Lower lobe of right lung (tissue), 2 donors: ENCODE measurements at regions not wholly inside any gene's neighbourhood (a gene's known extent, or its start where the extent isn't known, plus 50 kb on each side); places are given as distances from the start of the nearest gene placed in this dataset.

ENCODE experiments used
- ATAC-seq, 2 donors: fragments of 200-7000 bp; cut with Tn5 transposase; one replicate each; pipeline ENCODE4 v1.9.1; 2020 to 2022; ENCODE audit warnings: mild to moderate bottlenecking in 2 of 2, moderate library complexity in 2 of 2
- DNase-seq: peaks from one replicate; pipeline ENCODE4 v3.0.0-alpha.2; 2020
- H3K27ac ChIP-seq: fragments of 200-600 bp; one replicate; pipeline ENCODE4 v1.8.0; 2022
- H3K27me3 ChIP-seq: fragments of 200-600 bp; one replicate; pipeline ENCODE4 v1.8.0; 2022; ENCODE audit warnings: low read depth
- H3K36me3 ChIP-seq: fragments of 200-600 bp; one replicate; pipeline ENCODE4 v1.8.0; 2022; ENCODE audit warnings: mild to moderate bottlenecking
- H3K4me1 ChIP-seq: fragments of 200-600 bp; one replicate; pipeline ENCODE4 v1.8.0; 2022
- H3K4me3 ChIP-seq: fragments of 200-600 bp; one replicate; pipeline ENCODE4 v1.8.0; 2022; ENCODE audit warnings: mild to moderate bottlenecking
- H3K9me3 ChIP-seq: fragments of 200-600 bp; one replicate; pipeline ENCODE4 v1.8.0; 2022
- intact Hi-C: fragments of 100-400 bp; cut with DNase I; formaldehyde crosslinking; loops from one replicate; pipeline ENCODE4 v1.11.0; 2022
- TF ChIP-seq, protein P1 (sequence below): fragments of 200-600 bp; IDR thresholded peaks from one replicate; pipeline ENCODE4 v1.8.0; 2022; ENCODE audit warnings: antibody characterized with exemption, mild to moderate bottlenecking
- donor health status: DM: no; HTN: yes; CAD: no; lungs with severe emphysema.

DNA sequence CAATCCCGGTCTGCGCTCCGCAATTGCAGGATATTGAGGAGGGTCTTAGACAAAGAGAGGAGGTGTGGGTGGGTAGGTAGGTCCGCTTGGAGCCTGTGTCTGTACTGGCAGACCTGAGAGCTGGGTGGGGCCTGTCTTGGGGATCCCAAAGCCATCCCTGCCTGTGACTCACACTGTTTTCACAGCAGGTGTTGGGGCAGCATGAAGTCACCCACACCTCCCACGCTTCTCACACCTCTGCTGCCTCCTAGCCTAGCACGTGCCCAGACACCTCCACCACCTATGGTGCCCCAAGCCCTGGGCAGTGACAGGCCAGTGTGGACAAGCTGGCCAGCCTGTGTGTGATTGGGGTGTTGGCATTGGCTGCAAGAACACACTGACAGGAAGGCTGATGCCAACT lies 65.7 kb upstream of the ECE1 start:
- no peak for ATAC-seq
- no peaks in the 10 kb centered on the region for H3K4me1 ChIP-seq
- no peak overlapping the region for H3K4me3 ChIP-seq
- H3K36me3 ChIP-seq = no peaks in the 10 kb centered on the region
- no peaks in the 10 kb centered on the region for H3K9me3 ChIP-seq
- no peak overlapping the region for H3K27ac ChIP-seq
- intact Hi-C loops = no loop called here
- no peaks in the 10 kb centered on the region for H3K27me3 ChIP-seq
- TF ChIP-seq, protein P1, sequence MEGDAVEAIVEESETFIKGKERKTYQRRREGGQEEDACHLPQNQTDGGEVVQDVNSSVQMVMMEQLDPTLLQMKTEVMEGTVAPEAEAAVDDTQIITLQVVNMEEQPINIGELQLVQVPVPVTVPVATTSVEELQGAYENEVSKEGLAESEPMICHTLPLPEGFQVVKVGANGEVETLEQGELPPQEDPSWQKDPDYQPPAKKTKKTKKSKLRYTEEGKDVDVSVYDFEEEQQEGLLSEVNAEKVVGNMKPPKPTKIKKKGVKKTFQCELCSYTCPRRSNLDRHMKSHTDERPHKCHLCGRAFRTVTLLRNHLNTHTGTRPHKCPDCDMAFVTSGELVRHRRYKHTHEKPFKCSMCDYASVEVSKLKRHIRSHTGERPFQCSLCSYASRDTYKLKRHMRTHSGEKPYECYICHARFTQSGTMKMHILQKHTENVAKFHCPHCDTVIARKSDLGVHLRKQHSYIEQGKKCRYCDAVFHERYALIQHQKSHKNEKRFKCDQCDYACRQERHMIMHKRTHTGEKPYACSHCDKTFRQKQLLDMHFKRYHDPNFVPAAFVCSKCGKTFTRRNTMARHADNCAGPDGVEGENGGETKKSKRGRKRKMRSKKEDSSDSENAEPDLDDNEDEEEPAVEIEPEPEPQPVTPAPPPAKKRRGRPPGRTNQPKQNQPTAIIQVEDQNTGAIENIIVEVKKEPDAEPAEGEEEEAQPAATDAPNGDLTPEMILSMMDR = no peak
- DNase-seq = no peak

GRCh38 chr1:21352586-21352985 lies 62.3 kb upstream of the ECE1 start:
- Histone ChIP-seq H3K27ac (no peak overlapping the region), H3K36me3 (no peaks in the 10 kb centered on the region), H3K9me3 (no peaks in the 10 kb centered on the region), H3K27me3 (no peaks in the 10 kb centered on the region), H3K4me3 (no peak overlapping the region), H3K4me1 (no peaks in the 10 kb centered on the region)
- DNase-seq = no peak
- TF ChIP-seq, protein P1 = no peak
- ATAC-seq = no peak
- intact Hi-C loops = no loop called here

DNA sequence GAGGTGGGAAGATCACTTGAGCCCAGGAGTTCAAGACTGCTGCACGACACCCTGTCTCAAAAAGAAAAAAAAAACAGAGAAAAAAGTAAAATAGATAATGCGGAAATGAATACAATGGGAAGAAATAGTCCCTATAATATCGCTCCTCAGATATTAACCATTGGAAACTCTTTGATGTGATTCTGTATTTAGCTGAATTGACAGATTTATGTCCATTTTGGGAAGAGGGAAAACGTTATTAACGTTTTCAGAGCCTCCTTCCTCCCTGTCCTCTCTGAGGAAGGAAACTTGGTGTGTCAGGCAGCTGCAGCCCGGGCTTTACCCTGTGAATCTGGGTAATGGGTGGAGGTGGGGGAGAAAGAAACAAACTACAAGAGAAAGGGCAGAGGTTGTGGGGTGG lies 61.6 kb upstream of the ECE1 start:
- Histone ChIP-seq H3K36me3 (no peaks in the 10 kb centered on the region), H3K4me3 (no peak overlapping the region), H3K27ac (no peak overlapping the region), H3K9me3 (no peaks in the 10 kb centered on the region), H3K4me1 (no peaks in the 10 kb centered on the region), H3K27me3 (no peaks in the 10 kb centered on the region)
- ATAC-seq = no peak
- intact Hi-C loops = no loop called here
- no peak for DNase-seq
- TF ChIP-seq, protein P1 = no peak

- Histone ChIP-seq H3K27me3 (no peaks in the 10 kb centered on the region), H3K4me3 (no peak overlapping the region), H3K36me3 (no peaks in the 10 kb centered on the region), H3K4me1 (no peaks in the 10 kb centered on the region), H3K9me3 (no peaks in the 10 kb centered on the region), H3K27ac (no peak overlapping the region)
- intact Hi-C loops = no loop called here
- TF ChIP-seq, protein P1 = no peak
- DNase-seq (no peak), ATAC-seq (no peak)
Measured at GRCh38 chr1:21350202-21350885, 60.1 kb upstream of the ECE1 start.

GRCh38 chr1:21349693-21350092 lies 59.4 kb upstream of the ECE1 start:
- Histone ChIP-seq H3K27ac (no peak overlapping the region), H3K27me3 (no peaks in the 10 kb centered on the region), H3K9me3 (no peaks in the 10 kb centered on the region), H3K36me3 (no peaks in the 10 kb centered on the region), H3K4me1 (peaks cover 2% of the 10 kb centered on the region), H3K4me3 (no peak overlapping the region)
- DNase-seq (no peak), ATAC-seq (no peak)
- TF ChIP-seq, protein P1 = no peak
- intact Hi-C loops = no loop called here
